Endothelial cell of umbilical vein (primary cell): ENCODE measurements at regions not wholly inside any gene's neighbourhood (a gene's known extent, or its start where the extent isn't known, plus 50 kb on each side); places are given as distances from the start of the nearest gene placed in this dataset.

Source experiments
- BruUV-seq: library from RNA; stranded (reverse); fragments of 400-500 nt; replicated peaks from 2 replicates; lab custom pipeline; 2021; lab: Mats Ljungman, UMichigan
- CTCF ChIA-PET: fragments of 300-600, 350-600 bp; sonication (Branson Sonifier 250); formaldehyde crosslinking; loops from one replicate; lab custom pipeline; 2021; ENCODE audit warnings: antibody characterized with exemption, inconsistent platforms; lab: Charles Lee
- POLR2A ChIA-PET: fragments of 300-600, 350-600 bp; sonication (Branson Sonifier 250); formaldehyde crosslinking; loops from one replicate; lab custom pipeline; 2021; ENCODE audit warnings: antibody characterized with exemption, inconsistent platforms; lab: Charles Lee
- DNase-seq: peaks from one replicate; pipeline ENCODE4 v3.0.0-alpha.2; 2011; ENCODE audit warnings: low read depth, low spot score
- FAIRE-seq: peaks from 2 replicates; lab custom pipeline; 2011; peaks lifted over from hg19 to GRCh38; lab: Jason Lieb, UNC
- H2AFZ ChIP-seq: 2 replicates; pipeline ENCODE4 v1.6.0; 2012; ENCODE audit warnings: low read depth, low read length, control low read depth, inconsistent platforms
- H3K27ac ChIP-seq: 2 replicates; pipeline ENCODE4 v1.5.1; 2011; ENCODE audit warnings: low read depth, mild to moderate bottlenecking, control low read depth, low read length, moderate library complexity; ENCODE audit not compliant: insufficient read depth
- H3K27me3 ChIP-seq, 2 experiments: 2 replicates each; pipeline versions ENCODE4 v1.6.0 to v1.6.1; 2011; ENCODE audit warnings: low read length in 2 of 2, mixed read lengths in 1 of 2; ENCODE audit not compliant: control insufficient read depth in 2 of 2, insufficient read depth in 2 of 2
- H3K36me3 ChIP-seq, 2 experiments: 2 replicates in 1 of 2; 3 replicates in 1 of 2; pipeline ENCODE4 v1.5.1; 2011; ENCODE audit warnings: low read length in 2 of 2, mild to moderate bottlenecking in 1 of 2, moderate library complexity in 1 of 2; ENCODE audit not compliant: control insufficient read depth in 2 of 2, insufficient read depth in 2 of 2; ENCODE audit errors: extremely low read depth in 1 of 2
- H3K4me1 ChIP-seq: 3 replicates; pipeline ENCODE4 v1.5.1; 2011; ENCODE audit warnings: mild to moderate bottlenecking, low read length; ENCODE audit not compliant: control insufficient read depth, insufficient read depth; ENCODE audit errors: extremely low read depth
- H3K4me2 ChIP-seq: 2 replicates; pipeline ENCODE4 v1.6.1; 2011; ENCODE audit warnings: low read length, control low read depth, mixed read lengths; ENCODE audit not compliant: insufficient read depth
- H3K4me3 ChIP-seq, 3 experiments: fragments of 200-600 bp in 1 of 3; sonication (generic), shearing (Covaris generic) in 1 of 3; replicated peaks in 1 of 3; 2 replicates each; pipeline ENCODE4 v1.5.1; 2011 to 2016; ENCODE audit warnings: control low read depth in 3 of 3, low read length in 3 of 3, mild to moderate bottlenecking in 2 of 3, inconsistent platforms in 1 of 3, low read depth in 1 of 3, moderate library complexity in 1 of 3; ENCODE audit not compliant: insufficient read depth in 1 of 3
- H3K79me2 ChIP-seq: 2 replicates; pipeline ENCODE4 v1.6.0; 2012; ENCODE audit warnings: low read length, inconsistent platforms; ENCODE audit not compliant: control insufficient read depth, insufficient read depth
- H3K9ac ChIP-seq: replicated peaks from 2 replicates; pipeline ENCODE3; 2011; ENCODE audit warnings: low read length, control low read depth; ENCODE audit not compliant: insufficient read depth; ENCODE audit errors: extremely low read depth
- H3K9me1 ChIP-seq: replicated peaks from 3 replicates; pipeline ENCODE4 v1.6.0; 2011; ENCODE audit warnings: mild to moderate bottlenecking, low read length; ENCODE audit not compliant: control insufficient read depth, insufficient read depth; ENCODE audit errors: extremely low read depth
- H3K9me3 ChIP-seq: replicated peaks from 2 replicates; pipeline ENCODE4 v1.5.1; 2012; ENCODE audit warnings: low read length, inconsistent platforms; ENCODE audit not compliant: control insufficient read depth, insufficient read depth
- H4K20me1 ChIP-seq: replicated peaks from 2 replicates; pipeline ENCODE3; 2011; ENCODE audit warnings: mild to moderate bottlenecking, low read length; ENCODE audit not compliant: control insufficient read depth, insufficient read depth; ENCODE audit errors: extremely low read depth
- CTCF ChIP-seq, 2 donors: IDR thresholded peaks; 1 replicate in 1 of 2; 2 replicates in 1 of 2; pipeline ENCODE4 v1.5.1; 2011; ENCODE audit warnings: low read length in 2 of 2, mild to moderate bottlenecking in 2 of 2, moderate library complexity in 2 of 2, control low read depth in 1 of 2, inconsistent platforms in 1 of 2, low read depth in 1 of 2; ENCODE audit not compliant: insufficient read depth in 1 of 2; ENCODE audit errors: extremely low read depth in 1 of 2
- EZH2 ChIP-seq: IDR thresholded peaks from 2 replicates; pipeline ENCODE4 v1.6.1; 2012; ENCODE audit warnings: borderline replicate concordance, low read depth, mild to moderate bottlenecking, moderate library complexity, low read length, inconsistent platforms; ENCODE audit not compliant: severe bottlenecking
- FOS ChIP-seq: IDR thresholded peaks from 2 replicates; pipeline ENCODE4 v1.6.1; 2011; ENCODE audit warnings: mild to moderate bottlenecking, low read length, moderate library complexity, borderline replicate concordance; ENCODE audit not compliant: insufficient read depth
- GATA2 ChIP-seq: IDR thresholded peaks from 2 replicates; pipeline ENCODE4 v1.7.0; 2011; ENCODE audit warnings: low read depth, mild to moderate bottlenecking, moderate library complexity, mixed read lengths, low read length; ENCODE audit not compliant: insufficient read length, insufficient read depth
- JUN ChIP-seq: IDR thresholded peaks from 2 replicates; pipeline ENCODE4 v1.6.1; 2011; ENCODE audit warnings: borderline replicate concordance, low read depth; ENCODE audit not compliant: insufficient read length, insufficient read depth
- MAX ChIP-seq: IDR thresholded peaks from 2 replicates; pipeline ENCODE4 v1.6.1; 2011; ENCODE audit not compliant: insufficient read depth, insufficient read length
- MYC ChIP-seq: IDR thresholded peaks from one replicate; pipeline ENCODE4 v1.6.1; 2011; ENCODE audit warnings: mild to moderate bottlenecking, low read depth, low read length
- POLR2A ChIP-seq: IDR thresholded peaks from 2 replicates; pipeline ENCODE4 v1.6.1; 2012; ENCODE audit warnings: low read depth, mild to moderate bottlenecking, control low read depth, low read length
- POLR2AphosphoS5 ChIP-seq: IDR thresholded peaks from 2 replicates; pipeline ENCODE4 v1.6.1; 2012; ENCODE audit warnings: low read depth, mild to moderate bottlenecking, control low read depth, low read length, moderate library complexity; ENCODE audit not compliant: insufficient read depth
- dilution Hi-C: fragments of 300-500 bp; cut with MboI; formaldehyde crosslinking; loops from one replicate; pipeline ENCODE4 v1.15.0; 2019; ENCODE audit warnings: low sequenced_read_pairs; ENCODE audit not compliant: extremely low pct_ligation_motif_present
- intact Hi-C: fragments of 100-400 bp; cut with micrococcal nuclease; formaldehyde crosslinking; loops from one replicate; pipeline ENCODE4 v1.10.0; 2022

- H3K4me1 ChIP-seq: no peaks in the 10 kb centered on the region
- dilution Hi-C loops: no loop called here
- no peaks in the 10 kb centered on the region for H4K20me1 ChIP-seq
- H3K79me2 ChIP-seq: no peaks in the 10 kb centered on the region
- H3K27ac ChIP-seq: no peak overlapping the region
- H2AFZ ChIP-seq: no peak overlapping the region
- H3K9me3 ChIP-seq: peaks cover 5% of the 10 kb centered on the region
- BruUV-seq: no TSS peak
- no peaks in the 10 kb centered on the region for H3K27me3 ChIP-seq
- no peak for FAIRE-seq
- no peak overlapping the region for H3K4me2 ChIP-seq
- TF ChIP-seq MAX: no peak
- no peak for TF ChIP-seq CTCF (IDR thresholded peaks at IDR 0.05; ENCODE audit: extremely low read depth in 1 of 2, insufficient read depth in 1 of 2, low read depth in 1 of 2, low read length in 2 of 2)
- no peak for TF ChIP-seq FOS
- TF ChIP-seq JUN: no peak
- no peak for TF ChIP-seq GATA2
- no peak for TF ChIP-seq EZH2
- no peak for TF ChIP-seq MYC
- no peak for TF ChIP-seq POLR2A
- no peak for TF ChIP-seq POLR2AphosphoS5
- H3K4me3 ChIP-seq: no peak overlapping the region
- no peaks in the 10 kb centered on the region for H3K9me1 ChIP-seq
- ChIA-PET CTCF (no interaction called here), POLR2A (no interaction called here)
- intact Hi-C loops: no loop called here
- DNase-seq: no peak
- H3K9ac ChIP-seq: no peak overlapping the region
- no peaks in the 10 kb centered on the region for H3K36me3 ChIP-seq
Observed at GRCh38 chr4:153880983-153881382, 92.1 kb upstream of the SFRP2 start.
